GM23338 (cell line): ENCODE measurements at regions not wholly inside any gene's neighbourhood (a gene's known extent, or its start where the extent isn't known, plus 50 kb on each side); places are given as distances from the start of the nearest gene placed in this dataset.

Source experiments
- CREB1 ChIP-seq: fragments of 250-450 bp; sonication (Bioruptor Pico); IDR thresholded peaks from 2 replicates; pipeline ENCODE4 v1.5.0; 2020; ENCODE audit warnings: low read depth, mild to moderate bottlenecking, moderate library complexity
- CTCF ChIP-seq, 2 experiments: fragments of 200-600 bp in 1 of 2; sonication (generic) in 1 of 2; conservative IDR thresholded peaks; 2 replicates each; pipeline versions ENCODE4 v1.5.1 to v1.6.1; 2016 to 2017; ENCODE audit warnings: antibody characterized with exemption in 2 of 2, low read depth in 2 of 2, mild to moderate bottlenecking in 2 of 2, moderate library complexity in 1 of 2
- EZH2 ChIP-seq: fragments of 200-600 bp; sonication (generic); IDR thresholded peaks from one replicate; pipeline ENCODE4 v1.8.0; 2017; ENCODE audit warnings: antibody characterized with exemption, mild to moderate bottlenecking, low read depth; ENCODE audit not compliant: unreplicated experiment
- EZH2phosphoT487 ChIP-seq: fragments of 200-600 bp; sonication (generic); IDR thresholded peaks from one replicate; pipeline ENCODE4 v1.8.1; 2018; ENCODE audit warnings: antibody characterized with exemption; ENCODE audit not compliant: unreplicated experiment

GRCh38 chr12:77741974-77742517 is 88.6 kb upstream of the NAV3 start:
- TF ChIP-seq CTCF (conservative IDR thresholded peaks at IDR 0.05; ENCODE audit: low read depth in 2 of 2) (no peak), CREB1 (CRISPR knock-in tag) (no peak), EZH2 (no peak), EZH2phosphoT487 (no peak)
